ENCODE measurements at regions not wholly inside any gene's neighbourhood (a gene's known extent, or its start where the extent isn't known, plus 50 kb on each side); places are given as distances from the start of the nearest gene placed in this dataset.

- TF ChIP-seq ZFX (IDR thresholded peaks at IDR 0.05), result no peak
- TF ChIP-seq CTCF (conservative IDR thresholded peaks at IDR 0.05), result no peak
- H3K27ac ChIP-seq, result no peak overlapping the region
Measured at GRCh38 chr14:97546491-97547230, 749.5 kb downstream of the VRK1 start.

GRCh38 chr14:97550463-97550862 lies 753.3 kb downstream of the VRK1 start:
- H3K27ac ChIP-seq, result no peak overlapping the region
- TF ChIP-seq ZFX (IDR thresholded peaks at IDR 0.05) (no peak), CTCF (conservative IDR thresholded peaks at IDR 0.05) (no peak)

GRCh38 chr14:97554597-97554996 lies 757.4 kb downstream of the VRK1 start:
- no peak for TF ChIP-seq ZFX (IDR thresholded peaks at IDR 0.05)
- no peak for TF ChIP-seq CTCF (conservative IDR thresholded peaks at IDR 0.05)
- no peak overlapping the region for H3K27ac ChIP-seq

- TF ChIP-seq CTCF (conservative IDR thresholded peaks at IDR 0.05) (no peak), ZFX (IDR thresholded peaks at IDR 0.05) (no peak)
- H3K27ac ChIP-seq, result no peak overlapping the region
Measured at GRCh38 chr14:97564334-97564733, 767.2 kb downstream of the VRK1 start.

- H3K27ac ChIP-seq, result no peak overlapping the region
- no peak for TF ChIP-seq ZFX (IDR thresholded peaks at IDR 0.05)
- no peak for TF ChIP-seq CTCF (conservative IDR thresholded peaks at IDR 0.05)
Measured at GRCh38 chr14:97571201-97571600, 774.0 kb downstream of the VRK1 start.

GRCh38 chr14:97571866-97572555 lies 774.8 kb downstream of the VRK1 start:
- TF ChIP-seq CTCF (conservative IDR thresholded peaks at IDR 0.05) (no peak), ZFX (IDR thresholded peaks at IDR 0.05) (no peak)
- H3K27ac ChIP-seq, result no peak overlapping the region
